Gastrocnemius medialis (tissue), 4 donors: ENCODE measurements at regions not wholly inside any gene's neighbourhood (a gene's known extent, or its start where the extent isn't known, plus 50 kb on each side); places are given as distances from the start of the nearest gene placed in this dataset.

Experiments used
- ATAC-seq, 2 donors: fragments of 150-250 bp; one replicate each; pipeline ENCODE4 v1.9.1; 2016
- DNase-seq, 2 donors: peaks; one replicate each; pipeline ENCODE4 v3.0.0-alpha.2; 2019
- H3K27ac ChIP-seq, 4 donors: fragments of 200-600 bp; sonication (generic); 1 replicate in 1 of 4; 2 replicates in 3 of 4; pipeline ENCODE4 v1.5.1; 2016 to 2018; ENCODE audit warnings: mild to moderate bottlenecking in 2 of 4, moderate library complexity in 1 of 4
- H3K27me3 ChIP-seq, 3 donors: fragments of 200-600 bp; sonication (generic) in 2 of 3; 1 replicate in 1 of 3; 2 replicates in 2 of 3; pipeline versions ENCODE4 v1.5.1 to v1.6.0; 2016 to 2019; ENCODE audit warnings: mild to moderate bottlenecking in 1 of 3, moderate library complexity in 1 of 3
- H3K36me3 ChIP-seq, 2 donors: fragments of 200-600 bp; sonication (generic) in 1 of 2; one replicate each; pipeline ENCODE4 v1.5.1; 2017 to 2018
- H3K4me1 ChIP-seq, 2 donors: fragments of 200-600 bp; sonication (generic) in 1 of 2; one replicate each; pipeline ENCODE4 v1.5.1; 2016 to 2017; ENCODE audit warnings: mild to moderate bottlenecking in 2 of 2
- H3K4me3 ChIP-seq, 4 donors: fragments of 200-600 bp; sonication (generic) in 3 of 4; 1 replicate in 1 of 4; 2 replicates in 3 of 4; pipeline ENCODE4 v1.5.1; 2016 to 2019; ENCODE audit warnings: mild to moderate bottlenecking in 2 of 4
- H3K9me3 ChIP-seq, 3 donors: fragments of 200-600 bp; sonication (generic) in 2 of 3; 1 replicate in 1 of 3; 2 replicates in 2 of 3; pipeline ENCODE4 v1.5.1; 2016 to 2019
- POLR2A ChIP-seq, 2 donors: fragments of 450-650 bp; IDR thresholded peaks; one replicate each; pipeline ENCODE4 v1.6.1; 2017; ENCODE audit warnings: antibody characterized with exemption in 2 of 2, mild to moderate bottlenecking in 2 of 2, moderate library complexity in 2 of 2
- in situ Hi-C, 4 donors: fragments of 200-750 bp; cut with MboI; loops; one replicate each; pipeline versions ENCODE4 v1.15.0 to v1.8.0; 2017; ENCODE audit warnings: low sequenced_read_pairs in 4 of 4
- intact Hi-C: fragments of 100-400 bp; cut with DNase I; formaldehyde crosslinking; loops from one replicate; pipeline ENCODE4 v1.15.1; 2023; ENCODE audit warnings: low total_unique reads
- TF ChIP-seq, protein P1 (sequence below), 5 experiments: fragments of 450-650 bp in 3 of 5; fragments of 200-600 bp in 2 of 5; sonication (generic) in 2 of 5; IDR thresholded peaks in 4 of 5; conservative IDR thresholded peaks in 1 of 5; 1 replicate in 4 of 5; 2 replicates in 1 of 5; pipeline ENCODE4 v1.5.1; 2016 to 2019; ENCODE audit warnings: antibody characterized with exemption in 5 of 5, mild to moderate bottlenecking in 3 of 5, moderate library complexity in 3 of 5

DNA sequence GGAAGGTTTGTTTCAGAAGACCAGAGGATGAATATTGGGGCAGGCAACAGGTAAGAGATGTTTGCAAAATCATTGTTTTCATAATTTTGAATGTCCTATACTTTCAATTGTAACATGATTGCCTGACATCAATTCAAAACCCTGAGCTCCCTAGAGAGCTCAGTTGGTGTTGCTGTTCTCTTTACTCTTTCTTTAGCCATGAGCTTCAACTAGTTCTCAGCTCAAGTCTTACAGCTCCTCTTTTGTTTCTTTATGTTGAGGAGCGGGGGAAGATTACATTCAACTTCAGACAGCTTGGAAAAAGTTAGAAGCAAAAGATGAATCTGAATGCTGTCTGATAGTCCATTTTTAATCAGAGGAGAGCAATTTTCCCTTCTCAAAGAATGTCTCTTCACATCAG, 144.8 kb upstream of the TACR1 start:
- H3K4me1 ChIP-seq: no peaks in the 10 kb centered on the region
- intact Hi-C loops: no loop called here
- H3K36me3 ChIP-seq: no peaks in the 10 kb centered on the region
- H3K27me3 ChIP-seq: no peaks in the 10 kb centered on the region
- H3K4me3 ChIP-seq: no peak overlapping the region
- H3K9me3 ChIP-seq: no peaks in the 10 kb centered on the region
- no peak for ATAC-seq
- TF ChIP-seq POLR2A (IDR thresholded peaks at IDR 0.05): no peak
- TF ChIP-seq, protein P1, sequence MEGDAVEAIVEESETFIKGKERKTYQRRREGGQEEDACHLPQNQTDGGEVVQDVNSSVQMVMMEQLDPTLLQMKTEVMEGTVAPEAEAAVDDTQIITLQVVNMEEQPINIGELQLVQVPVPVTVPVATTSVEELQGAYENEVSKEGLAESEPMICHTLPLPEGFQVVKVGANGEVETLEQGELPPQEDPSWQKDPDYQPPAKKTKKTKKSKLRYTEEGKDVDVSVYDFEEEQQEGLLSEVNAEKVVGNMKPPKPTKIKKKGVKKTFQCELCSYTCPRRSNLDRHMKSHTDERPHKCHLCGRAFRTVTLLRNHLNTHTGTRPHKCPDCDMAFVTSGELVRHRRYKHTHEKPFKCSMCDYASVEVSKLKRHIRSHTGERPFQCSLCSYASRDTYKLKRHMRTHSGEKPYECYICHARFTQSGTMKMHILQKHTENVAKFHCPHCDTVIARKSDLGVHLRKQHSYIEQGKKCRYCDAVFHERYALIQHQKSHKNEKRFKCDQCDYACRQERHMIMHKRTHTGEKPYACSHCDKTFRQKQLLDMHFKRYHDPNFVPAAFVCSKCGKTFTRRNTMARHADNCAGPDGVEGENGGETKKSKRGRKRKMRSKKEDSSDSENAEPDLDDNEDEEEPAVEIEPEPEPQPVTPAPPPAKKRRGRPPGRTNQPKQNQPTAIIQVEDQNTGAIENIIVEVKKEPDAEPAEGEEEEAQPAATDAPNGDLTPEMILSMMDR (IDR thresholded peaks at IDR 0.05 in 4 of 5, conservative IDR thresholded peaks at IDR 0.05 in 1 of 5): no peak
- no peak for DNase-seq
- H3K27ac ChIP-seq: no peak overlapping the region
- in situ Hi-C loops: no loop called here

DNA sequence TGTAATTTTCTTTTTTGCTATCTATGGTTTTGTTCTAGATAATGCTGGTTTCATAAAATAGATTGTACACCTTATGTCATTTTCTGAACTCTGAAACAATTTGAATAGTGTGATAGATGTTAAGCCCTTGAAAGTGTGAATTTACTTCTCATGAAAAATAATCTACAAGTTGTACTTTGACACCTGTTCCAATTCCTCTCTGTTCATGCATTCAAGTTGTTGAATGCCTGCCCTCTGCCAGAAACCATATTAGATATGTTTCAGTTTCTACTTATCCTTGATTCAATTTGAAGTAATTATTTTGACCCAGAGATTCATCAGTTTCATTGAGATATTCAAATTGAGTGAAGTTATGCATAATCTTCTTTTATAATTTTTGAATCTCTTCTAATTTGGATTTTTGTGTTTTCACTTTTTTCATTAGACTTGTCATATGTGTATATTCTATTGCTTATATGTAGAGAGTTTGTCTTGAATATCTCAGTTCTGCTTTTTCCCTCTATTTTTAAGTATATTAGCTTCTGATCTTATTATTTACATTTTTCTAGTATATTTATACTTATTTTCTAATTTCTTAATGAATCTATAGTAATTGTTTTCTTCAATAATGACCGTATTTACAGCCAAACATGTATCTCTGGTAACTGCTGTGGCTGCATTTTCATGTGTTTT, 143.3 kb upstream of the TACR1 start:
- no peaks in the 10 kb centered on the region for H3K9me3 ChIP-seq
- intact Hi-C loops: no loop called here
- no peaks in the 10 kb centered on the region for H3K36me3 ChIP-seq
- TF ChIP-seq, protein P1 (IDR thresholded peaks at IDR 0.05 in 4 of 5, conservative IDR thresholded peaks at IDR 0.05 in 1 of 5): no peak
- no peak for TF ChIP-seq POLR2A (IDR thresholded peaks at IDR 0.05)
- in situ Hi-C loops: no loop called here
- ATAC-seq (no peak), DNase-seq (no peak)
- no peak overlapping the region for H3K27ac ChIP-seq
- H3K4me3 ChIP-seq: no peak overlapping the region
- H3K27me3 ChIP-seq: no peaks in the 10 kb centered on the region
- no peaks in the 10 kb centered on the region for H3K4me1 ChIP-seq

DNA sequence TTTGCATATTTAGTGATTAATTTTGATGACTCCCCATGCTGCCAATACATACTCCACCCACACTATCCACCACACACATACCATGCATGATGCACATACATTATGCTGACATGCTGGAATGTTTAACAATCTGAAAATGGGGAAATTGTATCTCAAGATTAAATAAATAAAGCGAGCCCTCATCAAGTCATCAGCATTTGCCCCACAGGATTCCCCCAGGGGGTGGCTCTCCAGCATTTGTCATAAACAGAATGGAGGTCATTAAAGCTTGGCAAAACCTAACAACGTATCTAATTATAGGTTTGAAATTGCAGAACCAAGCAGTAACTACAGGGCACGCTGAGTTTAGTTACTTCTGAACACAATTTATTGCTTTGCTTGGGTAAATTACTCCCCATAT, 141.2 kb upstream of the TACR1 start:
- ATAC-seq (no peak), DNase-seq (no peak)
- no peaks in the 10 kb centered on the region for H3K4me1 ChIP-seq
- H3K27me3 ChIP-seq: no peaks in the 10 kb centered on the region
- no peaks in the 10 kb centered on the region for H3K36me3 ChIP-seq
- no peaks in the 10 kb centered on the region for H3K9me3 ChIP-seq
- in situ Hi-C loops (no loop called here), intact Hi-C loops (no loop called here)
- TF ChIP-seq, protein P1 (IDR thresholded peaks at IDR 0.05 in 4 of 5, conservative IDR thresholded peaks at IDR 0.05 in 1 of 5): no peak
- no peak for TF ChIP-seq POLR2A (IDR thresholded peaks at IDR 0.05)
- H3K27ac ChIP-seq: no peak overlapping the region
- H3K4me3 ChIP-seq: no peak overlapping the region

DNA sequence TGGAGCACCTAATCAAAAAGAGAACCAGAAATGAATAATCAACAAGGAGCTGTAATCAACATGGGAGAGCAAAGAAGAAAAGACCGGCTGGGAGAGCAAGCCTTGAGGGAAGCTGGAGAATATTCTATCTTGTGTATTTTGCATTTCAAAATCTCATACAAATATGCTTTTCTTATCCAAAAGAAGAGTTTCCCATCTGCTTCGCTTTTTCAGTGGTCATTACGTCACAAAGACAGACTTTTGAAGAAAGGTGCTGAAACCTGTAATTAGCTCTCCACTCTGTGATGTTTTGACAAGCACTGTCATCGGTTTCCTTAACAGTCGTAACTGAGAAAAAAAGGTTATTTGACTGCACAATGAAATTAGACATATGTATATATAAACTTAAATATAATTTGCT, 139.1 kb upstream of the TACR1 start:
- in situ Hi-C loops (no loop called here), intact Hi-C loops (no loop called here)
- DNase-seq (no peak), ATAC-seq (no peak)
- Histone ChIP-seq H3K27ac (no peak overlapping the region), H3K4me1 (no peaks in the 10 kb centered on the region), H3K27me3 (no peaks in the 10 kb centered on the region), H3K4me3 (no peak overlapping the region), H3K9me3 (no peaks in the 10 kb centered on the region), H3K36me3 (no peaks in the 10 kb centered on the region)
- no peak for TF ChIP-seq POLR2A (IDR thresholded peaks at IDR 0.05)
- TF ChIP-seq, protein P1 (IDR thresholded peaks at IDR 0.05 in 4 of 5, conservative IDR thresholded peaks at IDR 0.05 in 1 of 5): no peak

DNA sequence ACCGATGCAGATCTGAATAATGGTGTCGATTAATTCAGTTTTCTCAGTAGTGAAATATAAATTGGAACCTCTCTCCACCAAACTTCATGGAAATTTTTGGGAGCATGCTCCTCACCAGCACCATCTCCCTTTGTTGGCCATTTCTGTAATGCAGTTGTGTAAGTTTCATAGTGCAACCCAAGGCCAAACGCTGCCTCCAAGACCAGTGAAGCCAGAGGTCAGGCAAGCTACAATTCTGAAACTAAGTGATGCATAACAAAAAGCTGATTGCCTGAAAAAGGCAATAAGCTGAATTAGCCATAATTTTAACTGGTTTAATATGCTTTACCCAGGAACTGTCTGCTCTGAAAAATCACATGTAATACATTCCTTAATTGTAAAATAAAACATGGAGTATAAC, 138.3 kb upstream of the TACR1 start:
- intact Hi-C loops (no loop called here), in situ Hi-C loops (no loop called here)
- Histone ChIP-seq H3K27me3 (no peaks in the 10 kb centered on the region), H3K36me3 (no peaks in the 10 kb centered on the region), H3K27ac (no peak overlapping the region), H3K4me3 (no peak overlapping the region), H3K9me3 (no peaks in the 10 kb centered on the region), H3K4me1 (no peaks in the 10 kb centered on the region)
- DNase-seq (no peak), ATAC-seq (no peak)
- TF ChIP-seq, protein P1 (IDR thresholded peaks at IDR 0.05 in 4 of 5, conservative IDR thresholded peaks at IDR 0.05 in 1 of 5): no peak
- TF ChIP-seq POLR2A (IDR thresholded peaks at IDR 0.05): no peak
